Neural crest cell (in vitro differentiated cells): ENCODE measurements at regions not wholly inside any gene's neighbourhood (a gene's known extent, or its start where the extent isn't known, plus 50 kb on each side); places are given as distances from the start of the nearest gene placed in this dataset.
A peak's percentile ranks its signal among the peaks of the same experiment; 100 is the strongest.
"Not testable (repeated sequence)": the region's sequence is repeated elsewhere in the genome, so short reads cannot be mapped to it uniquely, and the experiment has no call there.

Experiments
- DNase-seq: peaks from one replicate; pipeline ENCODE4 v3.0.0; 2021; ENCODE audit warnings: low read depth, mixed read lengths, low spot score
- H3K27ac Mint-ChIP-seq: one replicate; pipeline ENCODE4 v1.8.0; 2021; ENCODE audit warnings: mild to moderate bottlenecking, mixed read lengths; ENCODE audit not compliant: unreplicated experiment
- H3K27me3 Mint-ChIP-seq: 2 replicates; pipeline ENCODE4 v1.8.0; 2021; ENCODE audit warnings: low read depth, mild to moderate bottlenecking, mixed read lengths
- H3K36me3 Mint-ChIP-seq: 2 replicates; pipeline ENCODE4 v1.8.0; 2021; ENCODE audit warnings: low read depth, mild to moderate bottlenecking, mixed read lengths
- H3K4me1 Mint-ChIP-seq: 2 replicates; pipeline ENCODE4 v1.8.0; 2021; ENCODE audit warnings: mixed read lengths
- H3K4me3 Mint-ChIP-seq: one replicate; pipeline ENCODE4 v1.8.0; 2021; ENCODE audit warnings: mild to moderate bottlenecking, mixed read lengths
- H3K9me3 Mint-ChIP-seq: 2 replicates; pipeline ENCODE4 v1.8.0; 2021; ENCODE audit warnings: mixed read lengths
- TF ChIP-seq, protein P1 (sequence below): fragments of 200-600 bp; sonication (generic); conservative IDR thresholded peaks from 2 replicates; pipeline ENCODE4 v1.5.0; 2021; ENCODE audit warnings: antibody characterized with exemption, mild to moderate bottlenecking

DNA sequence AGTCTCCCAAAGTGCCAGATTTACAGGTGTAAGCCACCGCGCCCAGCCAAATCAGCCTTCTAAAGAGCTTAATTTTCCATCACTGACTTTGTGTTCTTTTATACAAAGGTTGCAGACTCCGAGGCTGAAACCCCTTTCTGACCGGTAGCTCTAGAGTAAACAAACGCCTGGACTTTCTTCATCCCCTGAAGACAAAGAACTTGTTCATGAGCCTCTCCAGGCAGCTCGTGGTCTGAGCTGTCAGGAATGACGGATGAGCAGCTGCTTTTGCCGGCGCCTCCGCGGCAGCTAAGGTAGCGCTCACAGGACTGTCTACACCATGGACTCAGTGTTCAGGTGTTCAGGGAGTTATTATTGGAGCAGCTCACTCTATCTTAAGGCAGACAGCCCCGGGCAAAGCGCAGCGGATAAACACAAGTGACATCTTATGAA, 128.5 kb upstream of the ERRFI1 start:
- TF ChIP-seq, protein P1, sequence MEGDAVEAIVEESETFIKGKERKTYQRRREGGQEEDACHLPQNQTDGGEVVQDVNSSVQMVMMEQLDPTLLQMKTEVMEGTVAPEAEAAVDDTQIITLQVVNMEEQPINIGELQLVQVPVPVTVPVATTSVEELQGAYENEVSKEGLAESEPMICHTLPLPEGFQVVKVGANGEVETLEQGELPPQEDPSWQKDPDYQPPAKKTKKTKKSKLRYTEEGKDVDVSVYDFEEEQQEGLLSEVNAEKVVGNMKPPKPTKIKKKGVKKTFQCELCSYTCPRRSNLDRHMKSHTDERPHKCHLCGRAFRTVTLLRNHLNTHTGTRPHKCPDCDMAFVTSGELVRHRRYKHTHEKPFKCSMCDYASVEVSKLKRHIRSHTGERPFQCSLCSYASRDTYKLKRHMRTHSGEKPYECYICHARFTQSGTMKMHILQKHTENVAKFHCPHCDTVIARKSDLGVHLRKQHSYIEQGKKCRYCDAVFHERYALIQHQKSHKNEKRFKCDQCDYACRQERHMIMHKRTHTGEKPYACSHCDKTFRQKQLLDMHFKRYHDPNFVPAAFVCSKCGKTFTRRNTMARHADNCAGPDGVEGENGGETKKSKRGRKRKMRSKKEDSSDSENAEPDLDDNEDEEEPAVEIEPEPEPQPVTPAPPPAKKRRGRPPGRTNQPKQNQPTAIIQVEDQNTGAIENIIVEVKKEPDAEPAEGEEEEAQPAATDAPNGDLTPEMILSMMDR = no peak
- Mint-ChIP-seq H3K27me3 (no peaks in the 10 kb centered on the region), H3K4me3 (no peak overlapping the region), H3K36me3 (no peaks in the 10 kb centered on the region), H3K27ac (peak overlapping the region; percentile 86), H3K4me1 (peaks cover 23% of the 10 kb centered on the region), H3K9me3 (no peaks in the 10 kb centered on the region)
- DNase-seq = peak; percentile 26

DNA sequence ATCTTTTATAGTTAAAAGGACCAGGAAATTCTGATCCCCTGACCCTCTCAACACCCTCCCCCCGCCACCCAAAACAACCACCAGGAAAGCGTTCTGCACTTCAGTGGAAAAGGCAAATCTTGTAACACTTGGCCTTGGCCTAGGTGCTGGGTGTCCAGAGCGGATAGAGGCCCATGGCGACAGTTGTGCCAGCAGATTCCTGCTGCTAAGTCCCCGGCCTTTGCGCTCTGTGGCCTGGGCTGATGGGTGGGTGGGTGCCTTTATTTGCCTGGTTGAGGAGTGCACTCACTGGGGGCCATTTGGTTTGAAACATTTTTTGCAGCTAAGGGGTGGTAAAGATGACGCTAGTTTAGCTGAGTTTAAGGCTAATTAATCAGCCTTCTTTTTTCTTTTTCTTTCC, 127.9 kb upstream of the ERRFI1 start:
- H3K4me3 Mint-ChIP-seq = no peak overlapping the region
- TF ChIP-seq, protein P1 = no peak

DNA sequence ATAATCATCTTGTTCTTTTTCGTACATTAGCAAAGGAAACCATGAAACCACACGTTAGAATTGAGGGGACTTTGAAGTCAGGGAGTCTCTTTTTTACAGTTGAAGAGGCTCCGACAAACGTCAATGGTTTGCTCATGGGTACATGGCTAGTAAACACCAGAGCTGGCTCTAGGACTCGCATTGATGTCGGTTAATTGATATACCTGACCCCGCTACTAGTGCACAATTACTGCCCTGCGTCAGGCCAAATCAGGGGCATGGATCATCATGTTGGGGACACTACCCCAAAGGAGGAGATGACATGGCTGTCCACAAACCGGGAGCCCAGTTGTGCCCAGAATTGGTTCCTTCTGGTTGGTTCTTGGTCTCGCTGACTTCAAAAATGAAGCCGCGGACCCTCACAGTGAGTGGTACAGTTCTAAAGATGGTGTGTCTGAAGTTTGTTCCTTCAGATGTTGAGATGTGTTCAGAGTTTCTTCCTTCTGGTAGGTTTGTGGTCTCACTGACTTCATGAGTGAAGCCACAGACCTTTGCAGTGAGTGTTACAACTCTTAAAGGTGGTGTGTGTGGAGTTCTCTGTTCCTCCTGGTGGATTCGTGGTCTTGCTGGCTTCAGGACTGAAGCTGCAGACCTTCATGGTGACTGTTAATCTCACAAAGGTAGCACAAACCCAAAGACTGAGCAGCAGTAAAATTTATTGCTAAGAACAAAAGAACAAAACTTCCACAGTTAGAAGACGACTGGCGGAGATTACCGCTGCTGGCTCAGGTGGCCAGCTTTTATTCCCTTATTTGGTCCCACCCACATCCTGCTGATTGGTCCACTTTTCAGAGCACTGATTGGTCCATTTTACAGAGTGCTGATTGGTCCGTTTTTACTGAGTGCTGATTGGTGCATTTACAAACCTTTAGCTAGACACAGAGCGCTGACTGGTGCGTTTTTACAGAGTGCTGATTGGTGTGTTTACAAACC, 126.9 kb upstream of the ERRFI1 start:
- Mint-ChIP-seq H3K9me3 (no peaks in the 10 kb centered on the region), H3K4me3 (no peak overlapping the region), H3K4me1 (peaks cover 23% of the 10 kb centered on the region), H3K27me3 (no peaks in the 10 kb centered on the region), H3K36me3 (no peaks in the 10 kb centered on the region), H3K27ac (no peak overlapping the region)
- DNase-seq = no peak
- TF ChIP-seq, protein P1 = no peak

More for the DNA sequence above, 127.9 kb upstream of the ERRFI1 start:
- Mint-ChIP-seq H3K9me3 (no peaks in the 10 kb centered on the region), H3K27ac (peak overlapping the region; percentile 46), H3K4me1 (peaks cover 23% of the 10 kb centered on the region), H3K27me3 (no peaks in the 10 kb centered on the region), H3K36me3 (no peaks in the 10 kb centered on the region)
- no peak for DNase-seq

DNA sequence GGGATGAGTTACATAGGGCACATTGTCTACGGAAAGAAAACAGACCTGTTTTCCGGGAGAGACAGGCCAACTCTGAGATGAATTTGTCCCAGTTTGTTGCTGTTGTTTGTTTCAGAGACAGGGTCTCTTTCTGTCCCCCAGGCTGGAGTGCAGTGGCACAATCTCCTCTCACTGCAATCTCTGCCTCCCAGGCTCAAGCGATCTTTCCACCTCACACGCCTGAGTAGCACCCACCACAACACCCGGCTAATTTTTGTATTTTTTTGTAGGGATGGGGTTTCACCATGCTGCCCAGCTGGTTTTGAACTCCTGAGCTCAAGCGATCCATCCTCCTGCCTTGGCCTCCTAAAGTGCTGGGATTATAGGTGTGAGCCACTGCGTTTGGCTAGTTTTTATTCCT, 125.5 kb upstream of the ERRFI1 start:
- H3K4me1 Mint-ChIP-seq = peaks cover 23% of the 10 kb centered on the region
- TF ChIP-seq, protein P1 = no peak
- H3K27ac Mint-ChIP-seq = no peak overlapping the region
- no peaks in the 10 kb centered on the region for H3K9me3 Mint-ChIP-seq
- no peak for DNase-seq
- H3K4me3 Mint-ChIP-seq = no peak overlapping the region
- H3K36me3 Mint-ChIP-seq = no peaks in the 10 kb centered on the region
- no peaks in the 10 kb centered on the region for H3K27me3 Mint-ChIP-seq

DNA sequence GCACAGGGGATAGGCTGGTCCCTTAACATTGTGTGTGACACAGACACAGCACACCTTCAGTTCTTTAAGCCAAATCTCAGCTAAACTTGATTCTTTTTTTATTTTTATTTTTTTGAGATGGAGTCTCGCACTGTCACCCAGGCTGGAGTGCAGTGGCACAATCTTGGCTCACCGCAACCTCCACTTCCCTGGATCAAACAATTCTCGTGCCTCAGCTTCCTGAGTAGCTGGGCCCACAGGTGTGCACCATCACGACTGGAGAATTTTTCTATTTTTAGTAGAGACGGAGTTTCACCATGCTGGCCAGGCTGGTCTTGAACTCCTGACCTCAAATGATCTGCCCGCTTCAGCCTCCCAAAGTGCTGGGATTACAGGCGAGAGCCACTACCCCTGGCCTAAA, 123.6 kb upstream of the ERRFI1 start:
- not testable (repeated sequence) for H3K27ac Mint-ChIP-seq, H3K36me3 Mint-ChIP-seq, DNase-seq, H3K9me3 Mint-ChIP-seq, H3K27me3 Mint-ChIP-seq, H3K4me3 Mint-ChIP-seq
- peaks cover 25% of the 10 kb centered on the region for H3K4me1 Mint-ChIP-seq

DNA sequence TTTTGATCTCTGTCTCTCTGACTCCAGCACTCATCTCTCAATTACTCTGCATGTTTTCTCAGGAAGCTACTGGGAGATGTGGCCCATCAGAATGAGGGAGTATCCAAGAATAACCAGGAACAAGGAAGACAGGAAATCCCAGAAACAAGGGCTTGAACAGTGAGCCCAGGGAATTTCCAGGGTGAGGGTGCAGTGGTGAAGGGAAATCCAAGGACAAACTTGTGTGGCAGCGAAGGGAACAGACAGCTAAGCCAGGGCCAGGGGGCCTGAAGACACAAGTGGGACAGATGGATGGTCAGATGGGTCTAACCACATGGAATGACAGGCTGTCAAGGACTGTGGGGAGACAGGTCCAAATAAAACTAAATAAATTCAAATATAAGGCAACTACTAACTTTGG, 121.8 kb upstream of the ERRFI1 start:
- TF ChIP-seq, protein P1 = no peak
- Mint-ChIP-seq H3K9me3 (no peaks in the 10 kb centered on the region), H3K27me3 (no peaks in the 10 kb centered on the region), H3K4me3 (no peak overlapping the region), H3K36me3 (no peaks in the 10 kb centered on the region), H3K4me1 (peaks cover 22% of the 10 kb centered on the region), H3K27ac (no peak overlapping the region)
- DNase-seq = no peak
